ENCODE measurements at regions not wholly inside any gene's neighbourhood (a gene's known extent, or its start where the extent isn't known, plus 50 kb on each side); places are given as distances from the start of the nearest gene placed in this dataset.
A peak's percentile ranks its signal among the peaks of the same experiment; 100 is the strongest.
"Not testable (repeated sequence)": the region's sequence is repeated elsewhere in the genome, so short reads cannot be mapped to it uniquely, and the experiment has no call there.

DNA sequence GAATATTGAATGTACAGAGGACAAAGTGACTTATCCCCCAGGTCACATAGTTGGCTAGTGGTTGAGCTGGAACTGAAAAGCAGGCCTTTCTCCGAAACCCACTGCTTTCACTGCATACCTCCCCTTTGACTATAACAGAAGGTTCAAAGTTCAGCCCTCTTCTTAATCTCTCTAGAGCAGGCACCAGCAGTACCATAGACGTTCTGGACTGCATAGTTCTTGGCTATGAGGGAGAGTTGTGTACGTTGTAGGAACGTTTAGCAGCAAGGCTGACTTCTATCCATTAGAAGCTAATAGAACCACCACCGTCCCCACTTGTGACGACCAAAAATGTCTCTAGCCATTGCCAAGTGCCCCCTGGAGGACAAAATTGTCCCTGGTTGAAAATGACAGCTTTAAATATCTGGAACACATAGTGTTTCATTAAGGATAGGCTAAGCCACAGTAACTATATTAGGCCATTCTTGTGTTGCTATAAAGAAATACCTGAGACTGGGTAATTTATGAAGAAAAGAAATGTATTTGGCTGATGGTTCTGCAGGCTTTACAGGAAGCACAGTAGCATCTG lies 123.8 kb upstream of the MTHFD1L start:
- DNase-seq: no peak

DNA sequence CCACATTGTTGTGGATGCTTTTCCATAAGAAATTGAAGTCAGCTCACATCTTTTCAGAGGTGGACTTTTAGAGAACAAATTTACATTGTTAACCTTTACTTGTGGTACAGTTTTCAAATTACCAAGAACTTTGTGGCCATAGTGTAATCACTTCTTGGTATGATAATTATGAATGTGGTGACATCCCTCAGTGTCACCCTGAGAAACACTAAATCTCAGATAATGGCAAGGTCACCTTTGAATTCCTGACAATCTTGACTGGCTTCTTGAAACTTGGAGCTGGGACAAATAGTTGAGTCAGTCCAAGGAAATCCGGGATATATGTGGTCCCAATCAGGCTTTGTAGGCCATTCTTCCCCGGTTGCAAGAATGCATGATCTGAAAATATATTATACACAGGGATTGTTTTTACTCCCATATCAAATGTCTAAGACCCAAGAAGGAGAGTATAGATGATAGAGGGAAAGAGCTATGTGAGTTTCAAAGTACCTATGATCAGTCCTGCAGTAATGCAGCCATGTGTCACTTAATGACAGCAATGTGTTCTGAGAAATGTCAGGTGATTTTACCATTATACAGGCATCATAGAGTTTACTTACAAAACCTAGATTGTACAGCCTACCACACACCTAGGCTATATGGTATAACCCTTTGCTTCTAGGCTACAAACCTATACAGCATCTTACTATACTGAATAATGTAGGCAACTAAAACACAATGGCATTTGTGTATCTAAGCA lies 120.8 kb upstream of the MTHFD1L start:
- DNase-seq: no peak

DNA sequence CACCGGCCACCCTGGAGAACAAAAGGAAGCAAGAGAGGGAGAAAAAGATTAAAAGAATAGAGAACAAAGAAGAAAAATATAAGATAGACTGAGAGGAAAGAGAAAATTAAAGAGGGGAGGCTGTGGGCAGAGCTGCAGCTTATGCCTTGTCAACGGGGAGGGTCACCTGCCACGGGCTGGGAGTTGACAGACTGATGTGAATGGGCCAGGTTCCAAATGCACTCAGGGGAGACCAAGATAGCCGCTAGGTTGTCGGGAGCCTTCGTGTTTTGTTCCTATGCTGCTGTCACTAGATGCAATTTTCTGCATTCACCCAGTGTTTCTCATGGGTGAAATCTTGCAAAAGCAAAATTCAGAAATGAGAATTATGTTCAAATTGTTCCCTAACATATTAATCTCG lies 119.6 kb upstream of the MTHFD1L start:
- DNase-seq: no peak

DNA sequence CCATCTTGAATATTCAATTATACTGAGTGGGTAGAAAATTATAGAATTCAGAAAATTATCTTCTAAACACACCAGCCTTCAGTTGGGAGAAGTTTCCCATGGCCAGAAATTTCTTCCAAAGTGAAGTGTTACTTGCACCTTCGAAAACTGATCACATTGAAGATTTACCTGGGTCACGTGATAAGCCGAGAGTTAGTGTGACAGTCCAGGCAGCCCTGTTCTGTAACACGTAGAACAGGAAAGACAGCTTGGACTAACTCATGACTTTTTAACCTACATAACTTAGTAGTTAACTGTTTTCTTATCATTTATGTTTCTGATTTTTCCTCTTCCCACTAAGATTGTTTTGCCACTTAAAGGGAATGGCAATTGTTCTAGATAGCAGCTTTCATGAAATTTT lies 118.3 kb upstream of the MTHFD1L start:
- no peak for DNase-seq

DNA sequence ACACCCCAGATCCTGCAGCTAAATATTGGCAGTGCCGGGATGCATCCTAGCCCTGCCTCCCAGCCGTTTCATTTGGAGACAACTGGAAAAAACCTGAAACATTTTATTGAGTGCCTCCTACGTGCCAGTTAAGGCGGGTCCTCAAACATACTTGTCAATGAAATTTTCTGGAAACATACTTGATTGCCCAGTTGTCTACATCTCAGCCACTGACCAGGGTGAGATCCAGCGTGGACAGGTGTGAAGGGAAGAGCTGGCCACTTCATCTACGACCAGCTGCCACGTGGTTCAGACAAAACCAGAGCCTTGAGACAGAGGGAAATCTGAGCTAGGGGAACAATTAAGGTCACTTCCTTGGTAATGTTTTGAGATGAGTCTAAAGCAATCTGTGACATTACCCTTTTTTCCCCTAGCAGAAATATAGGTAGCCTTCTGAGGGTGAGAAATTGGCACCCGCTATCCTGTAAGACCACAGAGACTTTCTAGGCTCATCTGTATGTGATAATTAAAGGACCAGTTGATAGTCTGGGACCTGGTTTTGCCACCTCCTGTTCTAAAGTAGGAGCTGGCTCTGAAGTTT lies 116.3 kb upstream of the MTHFD1L start:
- no peak for DNase-seq

DNA sequence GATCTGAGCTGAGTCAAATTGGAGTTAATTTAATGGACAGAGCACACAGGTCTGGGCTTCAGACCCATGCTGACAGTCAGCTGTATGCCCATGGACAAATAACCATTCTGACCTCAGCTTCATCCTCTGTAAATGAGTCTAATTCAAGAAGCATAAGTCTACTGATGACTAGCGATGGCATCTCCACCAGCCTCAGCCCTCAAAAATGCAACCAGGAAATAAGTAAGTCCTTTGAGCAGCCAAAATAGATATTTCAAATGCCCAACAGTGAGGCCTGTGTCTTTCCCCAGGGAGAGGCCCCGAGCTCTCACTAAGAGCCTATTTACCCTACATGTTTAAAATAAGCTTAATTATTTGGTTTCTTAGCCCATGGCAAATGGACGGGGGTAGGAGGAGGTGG lies 114.2 kb upstream of the MTHFD1L start:
- DNase-seq: peak; percentile 22

DNA sequence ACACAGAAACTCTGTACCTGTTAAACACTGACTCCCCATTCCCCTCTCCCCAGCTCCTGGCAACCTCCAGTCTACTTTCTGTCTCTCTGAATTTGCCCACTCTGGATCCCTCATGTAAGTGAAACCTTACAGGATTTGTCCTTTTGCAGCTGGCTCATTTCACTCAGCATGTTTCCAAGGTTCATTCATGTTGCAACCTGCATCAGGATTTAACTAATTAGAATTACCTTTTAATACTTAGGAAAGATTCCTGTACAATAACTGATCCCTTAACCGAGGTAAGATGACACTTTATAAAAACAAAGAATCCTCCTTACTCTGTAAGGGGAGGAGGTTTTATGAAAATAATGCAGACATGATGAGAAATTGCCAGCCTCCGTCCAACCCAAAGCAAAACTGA lies 113.1 kb upstream of the MTHFD1L start:
- no peak for DNase-seq

DNA sequence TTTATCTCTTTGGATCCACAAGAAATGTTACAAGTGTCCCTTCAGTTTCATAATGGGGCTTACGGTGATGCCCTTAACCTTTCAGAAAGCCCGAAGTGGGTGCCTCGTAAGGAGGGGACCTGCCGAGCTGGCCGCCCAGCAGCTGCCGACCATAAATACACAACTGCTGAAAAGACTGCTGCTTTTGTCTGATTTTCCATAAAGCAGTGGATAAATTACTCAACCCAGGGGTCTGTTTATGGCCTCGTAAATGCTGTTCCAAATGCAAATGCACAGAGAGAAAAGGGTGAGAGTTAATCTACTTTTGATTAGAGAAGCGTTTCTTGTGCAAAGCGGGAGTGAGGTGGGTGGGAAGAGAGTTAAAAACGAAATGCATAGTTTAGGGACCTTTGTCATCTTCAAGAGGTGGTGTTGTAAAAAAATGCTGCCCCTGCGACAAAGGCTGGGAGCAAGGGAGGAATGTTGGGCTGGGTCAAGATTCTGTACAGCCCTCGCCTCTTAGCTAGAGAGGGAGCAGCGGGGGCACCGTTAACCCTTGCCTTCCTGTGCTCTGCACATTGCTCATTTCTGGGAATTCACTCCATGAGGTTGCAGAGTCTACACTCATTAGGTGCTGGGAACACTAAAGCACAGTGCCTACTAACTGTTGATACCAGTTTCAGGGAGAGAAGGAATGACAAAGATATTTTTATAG lies 112.0 kb upstream of the MTHFD1L start:
- no peak for DNase-seq

DNA sequence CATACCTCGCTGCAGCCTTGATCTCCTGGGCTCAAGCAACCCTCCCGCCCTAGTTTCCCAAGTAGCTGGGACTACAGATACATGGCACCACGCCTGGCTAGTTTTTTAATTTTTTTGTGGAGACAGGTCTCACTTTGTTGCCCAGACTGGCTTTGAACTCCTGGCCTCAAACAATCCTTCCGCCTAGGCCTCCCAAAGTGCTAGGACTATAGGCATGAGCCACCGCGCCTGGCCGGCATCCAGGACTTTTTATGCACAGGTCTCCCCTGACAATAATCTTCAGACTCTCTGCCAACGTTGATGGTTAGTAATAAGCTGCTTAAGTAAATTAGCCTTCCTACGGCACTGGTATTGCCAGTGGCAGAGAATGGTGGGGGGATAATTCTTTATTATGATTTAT lies 110.5 kb upstream of the MTHFD1L start:
- DNase-seq: no peak

DNA sequence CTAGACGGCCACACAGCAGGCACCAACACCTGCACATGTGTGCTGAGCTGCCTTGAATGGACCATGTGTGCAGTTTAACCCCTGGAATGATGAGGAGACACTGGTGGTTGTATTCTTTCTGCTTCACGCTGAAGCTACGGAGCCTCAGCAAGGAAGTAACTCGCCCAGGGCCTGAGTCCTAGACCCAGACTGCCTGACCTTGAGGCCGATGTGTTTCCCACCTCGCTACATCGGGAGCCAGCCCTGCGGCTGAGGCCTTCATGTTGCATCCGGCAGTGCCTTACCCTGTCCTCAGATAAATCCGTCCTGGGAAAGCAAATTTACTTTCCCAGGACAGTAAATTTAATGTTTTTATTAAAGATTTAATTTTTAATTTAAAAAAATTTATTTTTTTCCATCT lies 110.0 kb upstream of the MTHFD1L start:
- DNase-seq: no peak

DNA sequence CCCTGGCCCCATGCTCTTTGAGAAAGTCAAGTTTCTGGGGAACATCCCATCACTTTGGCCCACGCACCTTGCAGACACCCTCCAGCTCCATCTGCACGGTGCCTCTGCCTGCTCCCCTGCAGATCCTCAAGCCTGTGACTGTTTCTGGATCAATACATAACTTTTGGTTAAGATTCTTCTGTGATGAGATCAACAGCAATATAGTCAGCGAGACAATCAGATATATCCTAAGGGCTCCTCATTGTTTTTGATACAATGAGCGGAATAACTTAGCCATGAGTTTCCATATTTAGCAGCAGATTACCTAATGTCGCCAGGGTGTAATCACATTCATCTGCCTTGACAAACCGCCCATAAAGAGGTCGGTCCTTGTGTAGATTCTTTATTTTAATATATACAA lies 109.3 kb upstream of the MTHFD1L start:
- DNase-seq: no peak

DNA sequence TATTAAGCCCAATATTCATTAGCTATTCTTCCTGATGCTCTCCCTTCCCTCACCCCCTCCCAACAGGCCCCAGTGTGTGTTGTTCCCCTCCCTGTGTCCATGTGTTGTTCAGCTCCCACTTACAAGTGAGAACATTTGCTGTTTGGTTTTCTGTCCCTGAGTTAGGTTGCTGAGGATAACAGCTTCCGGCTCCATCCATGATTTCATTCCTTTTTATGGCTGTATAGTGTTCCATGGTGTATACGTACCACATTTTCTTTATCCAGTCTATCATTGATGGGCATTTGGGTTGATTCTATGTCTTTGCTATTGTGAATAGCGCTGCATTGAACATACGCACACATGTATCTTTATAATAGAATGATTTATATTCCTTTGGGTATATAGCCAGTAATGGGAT lies 107.7 kb upstream of the MTHFD1L start:
- DNase-seq: not testable (repeated sequence)

DNA sequence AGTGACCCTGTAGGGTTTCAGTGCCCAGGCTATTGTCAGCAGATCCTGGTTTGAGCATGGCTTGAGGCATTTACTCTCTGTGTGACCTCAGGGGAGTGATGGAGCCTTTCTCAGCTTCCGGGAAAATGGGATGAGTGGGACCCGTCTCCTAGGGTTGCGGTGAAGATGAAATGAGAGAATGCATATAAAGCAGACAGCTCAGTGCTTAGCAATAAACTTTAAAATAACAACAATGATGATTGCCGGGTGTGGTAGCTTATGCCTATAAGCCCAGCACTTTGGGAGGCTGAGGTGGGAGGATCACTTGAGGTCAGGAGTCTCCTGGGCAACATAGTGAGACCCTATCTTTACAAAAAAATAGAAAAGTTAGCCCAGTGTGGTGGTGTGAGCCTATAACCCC lies 106.0 kb upstream of the MTHFD1L start:
- no peak for DNase-seq

DNA sequence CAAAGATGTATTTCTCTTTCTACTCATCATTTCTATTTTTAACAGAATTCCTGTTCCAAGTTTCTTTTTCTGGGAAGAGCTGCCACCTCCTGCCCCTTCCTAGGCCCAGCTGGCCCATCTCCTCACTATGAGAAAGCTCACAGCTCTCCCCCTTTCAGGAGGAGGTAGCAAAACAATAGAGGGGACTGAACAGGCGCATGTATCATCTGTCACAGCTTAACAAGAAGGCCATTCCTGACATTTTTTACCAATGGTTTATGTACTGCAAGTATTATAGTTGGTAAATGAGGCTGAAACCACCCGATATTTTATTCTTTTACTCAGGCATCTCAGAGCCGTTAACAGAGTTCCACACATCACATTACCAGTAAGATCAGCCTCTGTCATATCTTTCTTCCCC lies 103.7 kb upstream of the MTHFD1L start:
- DNase-seq: no peak

DNA sequence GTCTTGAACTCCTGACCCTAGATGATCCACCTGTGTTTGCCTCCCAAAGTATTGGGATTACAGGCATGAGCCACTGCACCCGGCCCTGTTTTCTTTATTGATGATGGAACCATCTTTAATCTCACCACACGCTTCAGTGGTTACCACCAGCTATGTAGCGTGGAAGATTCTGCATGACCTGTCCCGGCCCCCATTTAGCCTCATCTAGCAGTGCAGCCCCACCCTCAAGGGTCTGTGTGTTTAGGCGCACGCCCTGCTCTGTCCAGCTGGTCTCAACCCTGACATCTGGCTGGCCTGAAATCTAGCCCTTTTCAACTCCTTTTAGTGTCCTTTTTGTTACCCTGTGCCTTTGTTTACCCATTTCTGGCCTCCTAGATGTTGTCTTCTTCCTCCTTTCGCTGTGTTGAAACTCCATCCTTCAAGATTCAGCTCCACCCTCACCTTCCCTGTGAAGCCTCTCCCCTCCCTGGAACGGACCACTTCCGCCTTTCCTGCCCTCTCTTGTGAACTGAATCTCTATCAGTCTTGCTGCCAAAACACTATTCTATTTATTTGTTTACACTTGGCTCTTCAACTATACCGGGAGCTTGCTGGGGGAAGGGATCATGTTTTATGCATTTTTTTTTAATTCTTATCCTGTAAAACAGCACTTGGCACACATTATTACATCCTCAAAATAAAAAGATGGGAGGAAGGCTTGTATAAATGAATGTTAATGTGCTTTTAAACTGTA lies 101.0 kb upstream of the MTHFD1L start:
- DNase-seq: no peak

DNA sequence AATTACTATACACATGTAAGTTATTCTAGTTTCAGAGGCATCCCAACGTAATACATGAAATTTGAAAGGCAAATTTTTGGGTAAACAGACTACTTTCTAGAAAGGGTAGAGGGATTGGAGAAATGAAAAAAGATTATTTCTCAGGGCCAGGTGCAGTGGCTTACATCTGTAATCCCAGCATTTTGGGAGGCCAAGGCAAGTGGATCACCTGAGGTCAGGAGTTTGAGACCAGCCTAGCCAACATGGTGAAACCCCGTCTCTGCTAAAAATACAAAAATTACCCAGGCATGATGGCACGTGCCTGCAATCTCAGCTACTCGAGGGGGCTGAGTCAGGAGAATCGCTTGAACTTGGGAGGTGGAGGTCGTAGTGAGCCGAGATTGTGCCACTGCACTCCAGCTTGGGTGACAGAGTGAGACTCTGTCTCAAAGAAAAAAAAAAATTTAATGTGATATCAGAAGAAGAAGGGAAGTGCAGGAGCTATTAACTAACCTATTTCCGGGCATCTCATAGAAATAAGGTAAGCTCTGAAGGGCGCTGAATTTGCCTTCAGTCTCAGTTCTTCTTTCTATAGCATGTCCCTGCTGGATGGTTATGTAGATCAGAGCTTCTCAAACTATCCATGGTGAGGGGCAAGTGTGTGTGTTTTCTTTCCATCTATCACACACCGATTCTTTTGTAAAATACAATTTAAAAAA lies 100.3 kb upstream of the MTHFD1L start:
- DNase-seq: no peak

DNA sequence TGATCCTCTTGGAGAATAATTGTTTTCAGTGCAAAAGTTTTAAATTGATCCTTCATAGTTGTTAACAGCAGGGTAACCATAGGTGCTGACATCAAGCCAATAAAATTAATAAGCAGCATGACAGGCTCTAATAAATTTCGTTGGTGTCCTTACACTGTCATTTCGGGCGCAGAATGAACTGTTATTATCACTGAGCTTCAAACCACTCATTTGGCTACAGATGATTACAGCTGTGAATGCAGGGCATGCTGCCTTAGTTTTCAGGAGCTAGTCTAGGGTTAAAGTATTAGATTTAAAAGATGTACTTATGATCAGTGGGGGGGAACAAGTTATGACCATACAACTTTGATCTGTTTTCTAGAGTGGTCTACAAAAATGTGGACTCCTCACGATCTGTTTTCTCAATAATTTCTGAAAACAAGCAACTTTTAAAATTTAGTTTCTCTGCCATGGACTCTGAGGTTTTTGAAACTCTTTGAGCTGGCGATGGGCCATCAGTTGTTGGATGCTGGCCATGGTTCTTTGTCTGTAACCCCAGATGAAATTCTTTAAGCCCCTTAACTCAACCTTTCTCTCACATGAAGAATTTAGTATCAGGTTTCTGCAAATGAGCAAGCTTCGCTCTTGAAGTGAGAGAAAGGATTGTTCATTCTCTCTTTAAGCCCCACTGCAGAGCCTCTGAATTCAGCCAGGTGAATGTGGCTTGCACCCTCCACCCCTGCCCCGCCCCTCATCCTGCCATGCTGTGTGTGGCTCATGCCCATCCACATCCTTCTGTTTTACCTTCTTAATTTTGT lies 99.1 kb upstream of the MTHFD1L start:
- no peak for DNase-seq

DNA sequence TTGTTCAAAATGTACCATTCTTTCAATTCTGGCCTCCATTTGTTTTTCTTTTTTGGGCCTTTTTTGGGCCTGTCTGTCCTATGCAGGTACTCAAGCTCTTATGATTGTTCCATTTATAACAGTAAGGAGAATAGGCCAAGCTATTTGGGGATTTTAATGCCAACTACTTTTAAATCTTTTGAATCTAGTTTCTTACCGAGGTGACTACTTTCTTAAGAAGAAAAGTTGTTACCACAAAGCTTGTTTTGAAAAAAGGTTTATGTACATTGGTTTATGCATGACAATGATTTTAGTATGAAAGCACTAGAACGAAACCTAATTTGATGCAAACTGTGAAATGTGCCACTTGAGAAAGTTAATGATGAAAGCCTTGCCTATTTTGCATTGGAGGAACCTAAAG lies 98.3 kb upstream of the MTHFD1L start:
- no peak for DNase-seq

DNA sequence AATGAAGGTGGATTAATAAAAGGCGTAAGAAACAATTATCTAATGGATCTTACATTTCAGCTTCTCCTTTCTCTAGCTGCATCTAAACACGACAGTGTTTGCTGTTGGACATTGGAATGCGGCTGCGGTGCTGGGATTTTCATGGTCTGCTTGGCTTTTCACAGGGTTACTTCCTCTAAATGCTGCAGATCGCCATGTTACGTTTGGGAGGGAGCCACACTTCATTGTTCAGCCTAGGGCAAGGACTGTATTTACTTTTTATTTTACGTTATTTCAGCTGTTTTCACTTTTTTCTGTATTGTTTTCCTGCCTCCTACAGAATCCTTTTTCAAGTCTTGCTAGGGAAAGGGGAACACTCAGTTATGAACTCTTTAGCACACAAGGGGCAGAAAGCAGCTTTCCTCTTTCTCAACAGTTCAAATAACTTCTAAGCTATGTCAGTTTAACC lies 97.9 kb upstream of the MTHFD1L start:
- no peak for DNase-seq

DNA sequence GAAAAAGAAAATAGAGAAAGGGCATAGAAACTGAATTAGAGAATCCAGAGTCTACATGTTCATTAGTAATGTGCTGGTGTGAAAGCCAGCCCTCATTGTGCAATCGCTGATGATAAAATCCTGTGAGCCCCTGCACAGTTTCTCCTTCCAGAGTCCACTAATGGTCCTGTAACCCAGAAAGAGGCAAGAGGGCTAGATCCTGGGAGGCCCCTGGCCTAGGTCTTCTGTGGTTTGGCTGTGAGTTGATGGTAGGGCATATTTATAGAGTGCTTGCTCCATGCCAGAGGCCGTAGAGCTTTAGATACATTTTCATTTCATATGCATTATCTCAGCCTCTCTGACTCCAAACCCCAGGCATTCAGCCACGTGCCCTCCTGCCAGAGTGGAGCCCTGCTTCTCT lies 94.9 kb upstream of the MTHFD1L start:
- peak; percentile 40 for DNase-seq

DNA sequence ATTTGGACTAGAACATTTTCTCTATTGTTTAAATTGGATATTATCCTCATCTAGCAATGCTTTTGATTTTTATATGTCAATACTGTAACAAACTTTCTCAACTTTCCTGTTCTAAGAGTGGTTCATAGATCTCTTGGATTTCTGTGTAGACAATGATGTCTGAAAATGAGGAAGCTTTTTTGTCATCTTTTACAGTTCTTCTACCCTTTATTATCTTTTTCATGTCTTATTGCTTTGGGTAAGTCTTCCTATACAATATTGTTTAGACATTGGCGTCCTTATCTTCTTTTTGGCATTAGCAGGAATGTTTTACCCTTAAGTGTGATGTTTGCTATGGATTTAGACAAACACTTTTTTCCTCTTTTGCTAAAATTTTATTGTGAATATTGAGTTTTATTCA lies 91.5 kb upstream of the MTHFD1L start:
- no peak for DNase-seq
